ENCODE measurements at regions not wholly inside any gene's neighbourhood (a gene's known extent, or its start where the extent isn't known, plus 50 kb on each side); places are given as distances from the start of the nearest gene placed in this dataset.
"Not testable (repeated sequence)": the region's sequence is repeated elsewhere in the genome, so short reads cannot be mapped to it uniquely, and the experiment has no call there.

DNA sequence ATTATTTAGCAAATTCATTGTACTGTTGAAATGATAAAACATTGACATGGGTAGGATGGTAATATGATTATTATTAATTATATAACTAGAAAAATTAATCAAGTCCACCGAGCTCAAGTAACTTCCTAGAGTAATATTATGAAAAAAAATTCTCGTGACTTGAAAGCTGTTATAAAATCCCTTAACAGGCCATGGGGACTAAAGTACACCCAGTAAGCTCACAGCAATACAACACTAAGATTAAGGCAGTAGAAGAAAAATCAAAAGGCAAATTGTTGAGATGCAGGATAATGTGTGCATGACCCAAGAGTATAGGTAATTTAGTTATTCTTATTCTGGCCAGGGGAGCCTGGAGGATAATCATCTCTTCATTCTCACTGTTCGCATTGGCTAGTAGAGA is 162.6 kb upstream of the LRIG3 start:
- DNase-seq (ENCODE audit: low spot score) = no peak

DNA sequence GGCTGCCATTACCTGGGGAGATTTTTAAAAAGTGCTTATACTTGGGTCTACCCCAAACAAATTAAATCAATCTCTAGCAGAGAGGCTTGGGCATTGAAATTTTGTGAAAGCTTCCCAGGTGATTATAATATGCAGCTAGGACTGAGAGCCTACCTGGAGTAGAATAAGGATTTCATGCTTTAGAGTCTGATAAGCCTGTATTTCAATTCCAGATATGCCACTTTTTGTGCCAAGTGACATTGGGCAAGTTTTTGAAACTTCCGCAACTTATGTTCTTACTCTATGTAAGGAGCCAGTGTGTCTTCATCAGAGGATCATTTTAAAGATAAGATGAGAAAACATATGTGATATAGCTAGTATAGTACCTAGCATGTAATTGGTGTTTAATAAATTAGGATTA is 159.8 kb upstream of the LRIG3 start:
- no peak for DNase-seq (ENCODE audit: low spot score)

DNA sequence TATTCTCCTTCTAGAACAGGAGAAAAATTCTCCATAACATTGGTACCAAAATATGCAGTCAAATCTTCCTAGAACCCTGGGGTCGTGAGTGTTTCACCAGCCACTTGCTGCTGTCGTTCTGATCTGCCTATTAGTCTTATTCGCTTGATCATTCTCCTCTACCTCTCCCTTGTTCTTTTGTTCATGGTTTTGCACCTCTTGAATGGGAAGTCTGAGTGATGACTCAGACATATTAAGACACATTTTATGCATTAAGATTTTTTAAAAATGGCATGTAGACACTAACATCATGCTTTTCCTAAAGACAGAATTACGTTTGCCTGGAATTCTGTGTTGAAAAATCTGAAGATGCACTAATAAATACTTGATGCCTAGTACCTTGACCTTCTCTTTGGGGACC is 159.2 kb upstream of the LRIG3 start:
- no peak for DNase-seq (ENCODE audit: low spot score)

DNA sequence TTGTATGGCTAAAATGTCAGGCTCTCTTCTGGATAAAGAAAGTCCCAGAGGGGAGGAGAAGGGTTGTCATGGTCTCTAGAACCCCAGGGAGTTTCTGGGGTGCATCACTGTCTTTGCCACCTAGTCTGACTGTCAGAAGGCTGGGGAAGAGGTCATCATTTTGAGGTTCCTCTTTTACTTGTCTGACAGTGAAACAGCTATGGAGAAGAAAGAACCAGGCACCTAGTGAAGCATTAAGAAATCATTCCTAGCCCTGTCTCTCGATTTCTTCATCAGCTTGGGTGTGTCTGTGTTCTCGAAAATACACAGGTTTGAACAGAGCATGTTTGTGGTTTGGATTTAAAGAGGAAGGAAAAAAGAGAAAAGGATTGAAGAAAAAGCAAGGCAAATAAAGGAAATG is 158.7 kb upstream of the LRIG3 start:
- DNase-seq (ENCODE audit: low spot score) = no peak

DNA sequence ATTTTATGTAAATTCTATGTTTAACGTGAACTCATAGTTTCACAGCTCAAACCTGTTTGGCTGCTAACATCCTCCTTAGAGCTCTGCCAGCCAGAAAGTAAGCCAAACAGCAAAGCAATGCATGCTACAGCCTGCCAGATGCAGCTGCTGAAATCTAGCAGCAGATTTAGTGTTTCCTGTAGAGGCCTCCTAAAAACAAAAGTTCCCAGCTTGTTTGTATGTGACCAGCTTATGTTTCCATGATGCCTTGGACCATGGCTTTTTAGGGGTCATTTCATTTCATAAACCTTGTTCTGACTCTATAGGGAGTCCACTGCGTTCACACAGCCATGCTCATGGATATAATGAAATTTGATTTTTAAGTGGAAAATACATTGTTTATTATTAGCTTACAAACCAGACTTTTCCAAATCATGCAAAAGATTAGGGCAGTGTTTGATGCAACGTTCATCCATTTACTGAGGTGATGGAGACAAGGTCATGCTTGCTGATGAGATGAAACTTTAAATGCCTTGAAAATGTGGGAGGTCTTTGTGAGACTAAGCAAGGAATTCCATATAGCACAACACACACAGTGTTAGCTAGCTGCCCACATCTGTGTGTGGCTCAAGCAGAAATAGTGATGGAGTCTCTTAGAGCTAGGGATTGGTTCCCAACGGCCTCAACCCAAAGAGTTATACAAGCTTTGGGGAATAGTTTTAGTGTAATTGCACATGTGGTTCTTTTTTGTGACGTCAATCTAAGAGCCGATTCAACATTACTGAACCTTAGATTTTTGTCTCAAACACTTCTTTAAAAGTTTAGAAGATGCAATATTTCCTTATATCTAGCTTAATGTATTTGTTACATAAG is 157.5 kb upstream of the LRIG3 start:
- DNase-seq (ENCODE audit: low spot score) = no peak

DNA sequence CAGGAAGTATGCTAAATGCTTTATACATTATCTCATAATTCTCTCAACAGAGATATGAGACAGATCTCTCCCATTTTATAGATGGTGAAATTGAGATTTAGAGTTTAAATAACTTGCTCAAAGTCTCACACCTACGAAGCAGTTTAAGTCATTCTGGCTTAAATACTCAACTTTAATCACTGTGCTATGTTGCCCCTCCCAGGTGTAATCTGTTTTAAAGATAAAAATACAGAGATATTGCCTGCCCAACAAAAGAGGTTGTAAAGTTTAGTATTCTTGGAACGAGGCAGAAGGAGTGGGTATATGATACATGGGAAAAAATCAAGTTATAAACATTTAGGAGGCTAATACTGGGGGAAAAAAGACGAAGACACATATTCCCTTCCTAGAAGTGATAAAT is 156.8 kb upstream of the LRIG3 start:
- no peak for DNase-seq (ENCODE audit: low spot score)

DNA sequence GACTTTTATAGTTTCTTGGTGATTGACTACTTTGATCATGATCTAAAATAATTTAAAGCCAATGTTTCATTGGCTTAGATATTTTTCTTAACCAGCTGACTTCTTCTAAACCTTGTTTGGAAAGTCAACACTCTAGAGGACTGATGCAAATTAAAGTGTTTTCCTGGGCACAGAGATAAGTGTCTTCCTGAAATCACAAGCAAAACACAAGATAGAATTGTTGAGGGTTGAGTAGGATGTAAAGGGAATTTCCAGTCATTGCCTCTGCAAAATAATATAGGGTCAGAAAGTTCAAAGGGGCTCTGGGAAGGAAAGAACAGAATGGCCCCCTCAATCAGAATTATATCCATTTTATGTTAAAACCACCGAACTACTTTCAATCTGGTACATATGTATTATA is 156.3 kb upstream of the LRIG3 start:
- DNase-seq (ENCODE audit: low spot score) = no peak

DNA sequence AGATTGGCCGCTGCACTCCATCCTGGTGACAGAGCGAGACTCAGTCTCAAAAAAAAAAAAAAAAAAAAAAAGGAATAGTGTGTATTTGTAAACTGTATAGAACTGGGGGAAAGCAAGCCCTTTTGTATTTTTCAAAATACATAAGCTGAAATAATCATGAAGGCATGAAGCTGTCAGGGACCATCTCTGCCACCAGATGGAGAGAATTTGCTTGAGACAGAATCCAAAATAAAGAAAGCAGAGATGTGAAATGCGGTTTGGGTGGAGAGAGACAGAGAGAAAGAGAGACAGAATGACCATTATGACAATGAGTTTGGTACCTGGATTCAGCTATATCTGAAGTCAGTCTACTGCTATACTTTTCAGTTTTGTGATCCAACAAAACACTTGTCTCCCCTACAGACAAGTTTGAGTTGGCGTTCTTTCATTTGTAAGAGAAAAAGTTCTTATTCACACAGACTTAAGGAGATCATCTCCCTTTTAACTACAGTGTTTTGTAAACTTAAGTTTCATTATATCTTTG is 155.7 kb upstream of the LRIG3 start:
- DNase-seq (ENCODE audit: low spot score) = no peak

DNA sequence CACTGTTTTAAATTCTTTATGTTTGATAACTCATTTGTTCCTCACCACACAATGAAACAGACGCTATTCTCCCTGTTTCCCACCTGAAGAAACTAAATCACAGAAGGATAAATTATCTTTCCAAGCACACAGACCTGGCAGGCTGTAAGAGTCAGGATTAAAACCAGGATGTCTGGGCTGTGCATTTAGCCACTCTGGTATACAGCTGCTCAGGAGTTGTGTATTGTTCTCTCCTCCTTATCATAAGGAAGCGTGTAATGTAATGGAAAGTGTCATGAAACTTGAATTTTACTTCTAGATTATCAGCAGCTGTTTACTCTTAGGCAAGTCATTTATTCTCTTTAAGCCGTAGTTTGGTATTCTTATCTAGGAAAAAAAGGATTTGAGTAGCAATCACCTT is 154.8 kb upstream of the LRIG3 start:
- DNase-seq (ENCODE audit: low spot score) = no peak

DNA sequence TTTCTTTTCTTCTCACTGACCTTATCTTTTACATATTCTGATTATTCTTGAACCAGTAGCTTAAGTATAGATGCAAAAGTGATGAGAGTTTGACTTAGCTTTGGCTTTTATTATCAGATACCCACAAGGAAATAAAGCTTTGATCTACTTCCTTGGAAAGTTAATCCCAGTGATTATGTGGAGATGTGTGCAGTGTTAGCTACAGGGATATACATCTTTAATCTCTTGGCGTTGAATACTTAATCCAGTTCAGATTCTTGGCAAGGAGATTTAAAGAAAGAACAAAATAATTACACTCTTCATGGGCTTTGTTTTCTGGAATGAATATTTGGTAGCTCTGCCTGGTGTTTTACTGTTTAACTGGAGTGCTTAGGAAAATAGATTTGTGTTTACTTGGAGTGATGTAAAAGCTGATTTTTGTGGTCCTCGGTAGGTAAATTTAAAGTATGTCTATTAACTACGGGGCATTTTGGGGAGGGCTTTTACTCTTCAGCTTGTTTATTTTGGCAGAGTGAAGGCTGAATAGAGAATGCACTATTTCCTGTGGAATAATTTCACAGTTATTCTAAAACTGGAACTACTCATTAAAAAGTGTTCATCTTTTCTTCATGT is 150.1 kb upstream of the LRIG3 start:
- no peak for DNase-seq (ENCODE audit: low spot score)

DNA sequence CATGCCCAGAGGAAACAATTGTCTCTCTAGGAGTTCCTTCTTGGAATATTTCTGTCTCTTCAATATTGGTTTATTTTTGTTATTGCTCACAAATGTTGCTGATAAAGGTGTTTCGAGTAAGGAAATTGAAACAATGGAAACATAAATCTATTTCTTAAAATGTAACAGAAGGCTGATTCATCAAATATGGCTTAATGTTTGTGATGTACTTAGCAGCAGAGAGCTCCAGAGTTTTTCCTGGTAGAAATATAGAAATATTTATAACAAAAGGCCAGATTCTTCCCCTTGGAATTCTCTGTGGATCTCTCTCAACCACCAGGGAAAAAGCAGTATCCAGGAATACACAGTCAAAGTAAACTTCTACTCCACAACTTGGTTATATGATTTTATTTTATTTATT is 149.2 kb upstream of the LRIG3 start:
- no peak for DNase-seq (ENCODE audit: low spot score)

DNA sequence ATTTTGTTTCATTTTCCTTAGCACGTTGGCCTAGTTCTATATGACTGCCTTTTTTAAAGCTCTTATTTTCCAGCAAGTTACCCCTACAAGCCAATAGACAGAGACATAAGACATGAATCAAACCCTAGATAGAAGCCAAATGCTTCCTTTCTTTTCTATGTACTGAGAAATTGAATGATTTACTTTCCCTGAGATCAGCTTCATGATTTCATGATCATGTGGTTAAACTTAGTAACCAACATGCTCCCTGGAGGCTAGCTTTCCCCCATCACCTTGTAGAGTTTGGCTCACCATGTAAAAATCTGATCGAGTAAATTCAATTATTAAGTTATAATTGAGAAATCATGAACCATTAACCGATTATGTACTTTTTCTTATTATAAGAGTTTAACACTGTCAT is 148.1 kb upstream of the LRIG3 start:
- DNase-seq (ENCODE audit: low spot score) = no peak

DNA sequence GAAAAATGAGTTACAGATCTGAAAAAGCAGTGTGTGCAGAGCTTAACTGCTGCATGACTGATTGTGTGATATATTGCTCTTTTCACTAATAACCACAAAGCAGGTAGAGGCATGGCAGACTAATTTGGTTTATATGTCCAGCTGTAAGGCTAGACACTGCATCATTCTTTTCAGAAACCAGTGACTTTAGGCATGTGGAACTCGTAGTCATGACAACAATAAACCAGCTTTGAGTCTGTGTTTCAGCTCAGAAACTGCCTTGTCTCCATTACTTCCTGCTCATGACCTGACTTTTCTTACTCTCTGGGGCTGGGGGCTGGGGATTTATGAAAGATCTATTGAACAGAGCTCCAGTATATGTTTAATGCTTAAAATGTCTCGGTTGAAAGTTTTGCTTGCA is 146.8 kb upstream of the LRIG3 start:
- DNase-seq (ENCODE audit: low spot score) = no peak

DNA sequence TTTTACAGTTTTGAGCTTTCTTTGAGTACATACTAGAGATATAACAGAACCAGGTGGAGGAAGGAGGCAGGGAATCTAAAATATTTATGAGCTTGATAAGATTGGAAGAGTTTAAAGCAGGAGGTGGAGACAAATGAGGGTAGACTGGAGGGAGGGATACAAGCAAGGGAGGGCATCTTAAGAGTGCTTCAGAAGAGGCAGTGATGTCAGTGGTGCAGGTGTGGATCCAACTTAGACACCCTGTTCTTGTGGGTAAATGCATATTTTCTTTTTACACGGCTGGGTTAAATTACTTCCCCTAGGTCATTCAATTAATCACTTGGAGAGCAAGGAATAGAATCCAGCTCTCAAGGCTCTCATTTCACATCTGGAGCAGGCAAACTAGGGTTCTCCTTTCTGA is 146.1 kb upstream of the LRIG3 start:
- no peak for DNase-seq (ENCODE audit: low spot score)

DNA sequence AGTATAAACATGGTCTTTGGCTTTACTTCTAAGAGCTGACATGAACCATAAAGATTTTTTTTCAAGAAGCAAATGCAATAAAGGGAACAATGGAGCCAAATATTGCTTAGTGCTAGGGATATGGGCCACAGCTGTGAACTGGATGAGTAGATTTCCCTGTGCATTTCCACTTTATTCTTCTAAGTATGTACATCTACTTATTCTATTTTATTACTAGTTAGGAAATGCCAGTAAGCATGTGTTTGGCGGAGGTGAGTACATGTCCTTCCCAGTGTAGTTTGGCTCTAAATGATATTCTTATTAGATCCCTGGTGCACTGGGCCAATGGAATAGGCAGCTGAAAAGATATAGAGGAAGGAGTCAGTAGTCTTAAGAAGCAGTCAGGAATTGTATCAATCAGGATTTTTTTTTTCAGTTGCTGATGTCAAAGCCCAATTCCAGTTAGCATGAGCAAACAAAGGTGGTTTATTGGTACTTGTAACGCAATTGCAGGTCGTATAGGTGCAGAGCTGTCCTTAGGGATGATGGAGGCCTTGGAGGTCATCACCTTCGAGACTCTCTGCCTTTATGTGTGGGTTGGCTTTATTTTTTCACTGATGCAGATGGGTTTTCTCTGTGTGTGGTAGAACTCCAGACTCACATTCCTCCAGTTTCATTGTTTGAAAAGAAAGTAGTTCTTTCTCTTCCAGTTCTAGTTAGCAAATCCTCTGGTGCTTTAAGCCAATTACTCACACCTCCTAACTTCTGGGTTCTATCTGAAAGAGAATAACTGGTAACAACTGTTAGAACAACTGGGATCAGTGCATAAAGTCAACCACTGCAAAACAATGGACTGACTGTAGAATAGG is 139.0 kb upstream of the LRIG3 start:
- DNase-seq (ENCODE audit: low spot score) = no peak

DNA sequence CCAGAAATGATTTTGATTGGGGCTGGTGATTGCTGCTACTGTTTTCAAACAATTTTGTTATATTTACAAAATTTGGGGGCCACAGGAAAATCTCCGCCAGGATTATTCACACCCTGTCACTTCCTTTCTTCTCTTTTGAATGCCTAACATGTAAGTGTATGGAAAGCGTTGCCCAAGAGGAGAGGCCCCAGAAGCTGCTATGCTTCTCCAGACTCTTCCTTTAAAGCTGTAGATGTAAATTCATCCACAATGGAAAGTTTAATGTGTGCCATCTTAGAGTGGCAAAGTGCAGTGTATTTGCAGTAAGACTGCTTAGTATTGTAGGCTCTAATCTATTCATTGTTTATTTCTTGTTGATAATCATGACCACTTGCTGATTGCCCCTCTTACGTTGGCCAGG is 136.7 kb upstream of the LRIG3 start:
- DNase-seq (ENCODE audit: low spot score) = no peak

DNA sequence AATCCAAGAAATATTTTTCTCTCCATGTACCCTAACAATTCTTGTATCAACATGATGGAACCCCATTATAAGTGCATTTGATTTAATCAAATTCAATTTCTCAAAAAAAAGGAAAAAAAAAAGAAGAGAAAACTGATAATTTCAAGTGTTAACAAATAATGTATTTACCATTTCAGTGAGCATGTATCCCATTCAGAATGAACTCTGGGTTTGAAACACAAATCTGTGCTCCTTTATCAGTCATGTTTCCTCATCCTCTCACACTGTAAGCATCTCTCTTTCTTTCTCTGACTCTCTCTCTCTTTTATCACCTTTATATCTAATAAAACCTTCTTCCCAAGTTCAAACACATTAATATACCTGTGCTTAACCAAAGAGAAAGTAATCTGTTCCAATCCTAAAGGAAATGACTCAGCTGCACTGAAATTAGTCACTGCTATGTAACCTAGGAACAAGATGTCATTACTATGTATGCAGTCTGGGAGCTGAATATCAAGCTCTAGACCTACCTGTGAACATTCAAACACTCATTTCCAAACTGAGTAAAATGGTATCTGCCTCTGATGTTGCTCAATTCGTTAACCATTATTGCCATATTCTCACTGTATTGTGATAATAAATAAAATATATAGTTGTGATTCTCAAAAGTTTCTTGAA is 135.0 kb upstream of the LRIG3 start:
- no peak for DNase-seq (ENCODE audit: low spot score)

DNA sequence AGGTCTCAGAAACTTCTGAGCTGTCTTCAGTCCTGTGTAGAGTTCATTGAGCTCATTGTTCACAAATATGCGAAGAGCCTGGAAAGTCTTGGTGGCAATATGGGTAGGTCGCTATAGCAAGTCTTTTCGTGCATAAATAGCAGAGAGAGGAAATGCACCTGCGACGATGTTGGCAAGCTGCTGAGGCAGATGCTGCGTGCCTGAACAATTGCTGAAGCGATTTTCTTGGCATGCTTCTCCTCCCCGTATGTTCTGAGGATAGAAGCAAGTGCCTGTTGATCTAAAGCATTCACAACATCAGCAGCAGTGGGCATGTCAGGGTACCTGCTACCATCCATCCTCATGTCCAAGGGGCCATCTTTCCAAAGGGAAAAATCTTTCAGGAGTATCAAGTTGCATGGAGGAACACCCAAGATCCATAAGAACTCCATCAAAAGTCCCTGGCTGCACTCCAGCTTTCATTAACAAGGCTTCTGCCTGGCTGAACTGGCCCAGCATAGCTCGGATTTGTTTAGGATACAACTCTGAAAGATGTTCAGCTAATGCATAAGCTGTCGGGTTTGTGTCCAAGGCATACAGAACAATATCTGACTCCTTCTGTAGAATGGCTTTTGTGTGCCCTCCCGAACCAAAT is 133.1 kb upstream of the LRIG3 start:
- DNase-seq (ENCODE audit: low spot score) = not testable (repeated sequence)

DNA sequence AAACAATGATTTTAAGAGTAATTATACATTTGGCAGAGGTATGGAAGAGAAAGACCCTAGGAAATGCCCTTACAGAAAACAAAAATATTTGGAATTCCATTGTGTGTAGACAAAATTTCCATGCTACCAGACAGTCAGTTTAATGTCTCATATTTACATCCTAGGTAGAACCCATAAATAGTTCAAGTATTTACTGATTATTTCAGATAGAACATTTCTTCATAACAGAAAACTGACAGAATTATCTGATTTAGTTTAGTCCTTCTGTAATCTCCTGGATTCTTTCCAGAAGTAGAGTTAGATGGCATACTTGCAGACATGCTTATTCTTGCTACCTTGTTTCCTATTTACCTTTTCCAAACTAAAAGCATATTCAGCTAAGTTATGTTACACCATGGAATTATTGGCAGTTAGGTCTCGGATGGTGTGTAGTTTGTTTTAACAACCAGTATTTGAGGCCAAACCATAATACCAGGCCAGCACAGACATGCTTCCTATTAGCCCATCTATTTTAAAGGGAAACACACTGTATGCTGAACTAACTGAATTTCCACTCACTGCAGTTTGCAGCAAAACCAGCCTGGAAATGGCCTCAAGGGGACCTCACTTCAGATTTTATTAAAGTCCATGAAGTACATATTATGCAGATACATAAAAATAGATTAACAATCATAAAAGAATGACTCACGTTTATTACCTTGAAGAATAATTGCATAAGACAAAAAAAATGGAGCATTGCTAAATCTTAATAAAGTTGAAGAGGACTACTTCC is 126.6 kb upstream of the LRIG3 start:
- DNase-seq (ENCODE audit: low spot score) = no peak

DNA sequence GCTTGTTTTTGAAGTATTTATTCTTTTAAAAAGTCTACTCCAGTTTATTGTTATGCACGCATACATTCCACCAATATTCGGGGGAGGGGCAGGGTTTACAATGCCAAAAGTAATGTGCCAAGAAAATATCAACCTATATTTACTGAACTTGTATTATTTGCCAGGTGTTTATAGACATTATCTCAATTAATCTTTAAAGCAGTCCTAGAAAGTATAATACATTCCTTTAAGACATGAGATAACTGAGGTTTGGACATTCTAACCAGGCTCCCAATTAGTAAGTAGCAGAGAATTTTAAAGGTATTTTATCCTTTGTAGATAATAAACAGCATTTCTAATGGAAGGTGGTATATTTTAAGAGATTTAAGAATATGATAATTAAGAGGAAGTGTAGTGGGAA is 124.5 kb upstream of the LRIG3 start:
- no peak for DNase-seq (ENCODE audit: low spot score)
